Liver (tissue), 7 donors: ENCODE measurements at regions not wholly inside any gene's neighbourhood (a gene's known extent, or its start where the extent isn't known, plus 50 kb on each side); places are given as distances from the start of the nearest gene placed in this dataset.

ENCODE experiments used
- DNase-seq: peaks from one replicate; pipeline ENCODE4 v3.0.0-alpha.2; 2017; ENCODE audit warnings: low spot score
- H3K27ac ChIP-seq, 2 donors: one replicate each; pipeline ENCODE4 v1.7.0; 2013; ENCODE audit warnings: inconsistent platforms in 2 of 2, low read length in 2 of 2, control low read depth in 1 of 2, low read depth in 1 of 2, mild to moderate bottlenecking in 1 of 2
- H3K27me3 ChIP-seq, 4 donors: one replicate each; pipeline versions ENCODE4 v1.6.1 to v1.7.0; 2013; ENCODE audit warnings: low read length in 3 of 4, inconsistent platforms in 1 of 4, mild to moderate bottlenecking in 1 of 4, moderate library complexity in 1 of 4; ENCODE audit not compliant: control insufficient read depth in 4 of 4, insufficient read depth in 4 of 4
- H3K36me3 ChIP-seq, 4 donors: one replicate each; pipeline versions ENCODE4 v1.6.1 to v1.7.0; 2013; ENCODE audit warnings: low read length in 3 of 4, mild to moderate bottlenecking in 3 of 4, low read depth in 1 of 4, moderate library complexity in 1 of 4; ENCODE audit not compliant: control insufficient read depth in 4 of 4, insufficient read depth in 3 of 4
- H3K4me1 ChIP-seq, 4 donors: one replicate each; pipeline versions ENCODE4 v1.6.1 to v1.7.0; 2013; ENCODE audit warnings: low read length in 3 of 4, mild to moderate bottlenecking in 3 of 4, moderate library complexity in 1 of 4; ENCODE audit not compliant: control insufficient read depth in 4 of 4, insufficient read depth in 4 of 4
- H3K4me3 ChIP-seq, 3 donors: one replicate each; pipeline versions ENCODE4 v1.6.1 to v1.7.0; 2013; ENCODE audit warnings: low read length in 3 of 3, control low read depth in 1 of 3, low read depth in 1 of 3, mild to moderate bottlenecking in 1 of 3
- H3K9ac ChIP-seq, 2 donors: one replicate each; pipeline ENCODE4 v1.7.0; 2013; ENCODE audit warnings: low read length in 2 of 2, mild to moderate bottlenecking in 2 of 2, moderate library complexity in 2 of 2, control low read depth in 1 of 2, low read depth in 1 of 2
- H3K9me3 ChIP-seq, 4 donors: one replicate each; pipeline versions ENCODE4 v1.6.1 to v1.7.0; 2013; ENCODE audit warnings: low read length in 3 of 4; ENCODE audit not compliant: control insufficient read depth in 4 of 4
- GABPA ChIP-seq, 2 donors: IDR thresholded peaks in 1 of 2; conservative IDR thresholded peaks in 1 of 2; 2 replicates each; pipeline ENCODE4 v1.6.1; 2016; ENCODE audit warnings: antibody characterized with exemption in 2 of 2, mild to moderate bottlenecking in 1 of 2, moderate library complexity in 1 of 2
- RAD21 ChIP-seq, 2 donors: IDR thresholded peaks; 2 replicates each; pipeline ENCODE4 v1.6.1; 2016; ENCODE audit warnings: antibody characterized with exemption in 2 of 2, mild to moderate bottlenecking in 2 of 2
- REST ChIP-seq: IDR thresholded peaks from 2 replicates; pipeline ENCODE4 v1.6.1; 2016; ENCODE audit warnings: antibody characterized with exemption, mild to moderate bottlenecking
- RXRA ChIP-seq, 2 donors: IDR thresholded peaks; 2 replicates each; pipeline ENCODE4 v1.6.1; 2017 to 2018; ENCODE audit warnings: antibody characterized with exemption in 2 of 2, mild to moderate bottlenecking in 1 of 2
- SP1 ChIP-seq: IDR thresholded peaks from 2 replicates; pipeline ENCODE4 v1.6.1; 2018; ENCODE audit warnings: antibody characterized with exemption, mild to moderate bottlenecking
- TAF1 ChIP-seq: conservative IDR thresholded peaks from 2 replicates; pipeline ENCODE4 v1.6.1; 2016; ENCODE audit warnings: antibody characterized with exemption, mild to moderate bottlenecking
- YY1 ChIP-seq: IDR thresholded peaks from 2 replicates; pipeline ENCODE4 v1.6.1; 2016; ENCODE audit warnings: antibody characterized with exemption, mild to moderate bottlenecking
- WGBS: extraction: QIAGEN DNeasy Blood & Tissue Kit; methylation state at CpG from one replicate; pipeline ENCODE4 v1.1.7; 2013; 5-methylcytosine and 5-hydroxymethylcytosine counted together
- donor health status: healthy.
- donor health status: healthy.
- donor health status: healthy.
- donor health status: healthy.

- Histone ChIP-seq H3K27me3 (no peaks in the 10 kb centered on the region), H3K4me3 (no peak overlapping the region), H3K27ac (no peak overlapping the region), H3K9ac (no peak overlapping the region), H3K36me3 (no peaks in the 10 kb centered on the region), H3K9me3 (no peaks in the 10 kb centered on the region), H3K4me1 (no peaks in the 10 kb centered on the region)
- 95% methylated on average over 15 of the region's 15 CpGs for WGBS
- DNase-seq, result no peak
- TF ChIP-seq RAD21 (IDR thresholded peaks at IDR 0.05), result no peak
- TF ChIP-seq TAF1, result no peak
- no peak for TF ChIP-seq REST
- no peak for TF ChIP-seq SP1
Measured at GRCh38 chr15:70180186-70180875, 82.6 kb upstream of the TLE3 start.

GRCh38 chr15:70179309-70179892, 81.7 kb upstream of the TLE3 start:
- no peaks in the 10 kb centered on the region for H3K27me3 ChIP-seq
- no peak overlapping the region for H3K9ac ChIP-seq
- H3K4me1 ChIP-seq, result no peaks in the 10 kb centered on the region
- 100% methylated on average over 1 of the region's 1 CpG for WGBS
- TF ChIP-seq RXRA (IDR thresholded peaks at IDR 0.05) (no peak), YY1 (no peak)
- no peak overlapping the region for H3K4me3 ChIP-seq
- H3K36me3 ChIP-seq, result no peaks in the 10 kb centered on the region
- H3K9me3 ChIP-seq, result no peaks in the 10 kb centered on the region
- no peak overlapping the region for H3K27ac ChIP-seq
- DNase-seq, result no peak

- DNase-seq, result no peak
- Histone ChIP-seq H3K9ac (no peak overlapping the region), H3K27ac (no peak overlapping the region), H3K4me3 (no peak overlapping the region), H3K9me3 (no peaks in the 10 kb centered on the region), H3K36me3 (no peaks in the 10 kb centered on the region), H3K27me3 (no peaks in the 10 kb centered on the region), H3K4me1 (no peaks in the 10 kb centered on the region)
- 98% methylated on average over 3 of the region's 3 CpGs for WGBS
- no peak for TF ChIP-seq GABPA (IDR thresholded peaks at IDR 0.05 in 1 of 2, conservative IDR thresholded peaks at IDR 0.05 in 1 of 2)
Measured at GRCh38 chr15:70178335-70179084, 80.8 kb upstream of the TLE3 start.
